Tibial nerve (tissue), 4 donors: ENCODE measurements at regions not wholly inside any gene's neighbourhood (a gene's known extent, or its start where the extent isn't known, plus 50 kb on each side); places are given as distances from the start of the nearest gene placed in this dataset.

Experiments
- DNase-seq, 2 donors: peaks; one replicate each; pipeline ENCODE4 v3.0.0-alpha.2; 2019; ENCODE audit warnings: low spot score in 2 of 2
- H3K27ac ChIP-seq, 4 donors: fragments of 200-600 bp; sonication (generic) in 3 of 4; one replicate each; pipeline ENCODE4 v1.5.1; 2017 to 2019; ENCODE audit warnings: mild to moderate bottlenecking in 1 of 4
- H3K27me3 ChIP-seq, 2 donors: fragments of 200-600 bp; sonication (generic) in 1 of 2; one replicate each; pipeline versions ENCODE4 v1.5.1 to v1.6.0; 2017 to 2019
- H3K36me3 ChIP-seq, 3 donors: fragments of 200-600 bp; sonication (generic); one replicate each; pipeline ENCODE4 v1.5.1; 2018 to 2019
- H3K4me1 ChIP-seq, 4 donors: fragments of 200-600 bp; sonication (generic) in 3 of 4; one replicate each; pipeline ENCODE4 v1.5.1; 2017 to 2019
- H3K4me3 ChIP-seq, 4 donors: fragments of 200-600 bp; sonication (generic) in 3 of 4; one replicate each; pipeline ENCODE4 v1.5.1; 2017 to 2019; ENCODE audit warnings: mild to moderate bottlenecking in 1 of 4, moderate library complexity in 1 of 4
- H3K9me3 ChIP-seq, 4 donors: fragments of 200-600 bp; sonication (generic) in 3 of 4; one replicate each; pipeline ENCODE4 v1.5.1; 2017 to 2019
- EP300 ChIP-seq, 2 donors: sonication (generic); formaldehyde crosslinking; IDR thresholded peaks; one replicate each; pipeline ENCODE4 v1.6.1; 2017; ENCODE audit warnings: antibody characterized with exemption in 2 of 2, mild to moderate bottlenecking in 1 of 2
- POLR2A ChIP-seq, 2 donors: fragments of 450-650 bp; IDR thresholded peaks; one replicate each; pipeline ENCODE4 v1.6.1; 2017; ENCODE audit warnings: antibody characterized with exemption in 2 of 2, mild to moderate bottlenecking in 2 of 2, moderate library complexity in 2 of 2
- WGBS, 2 donors: methylation state at CpG; one replicate each; pipeline ENCODE4 v1.1.5; 2018; 5-methylcytosine and 5-hydroxymethylcytosine counted together
- TF ChIP-seq, protein P1 (sequence below), 5 experiments: fragments of 200-600 bp in 3 of 5; fragments of 450-650 bp in 2 of 5; sonication (generic) in 3 of 5; IDR thresholded peaks; one replicate each; pipeline ENCODE4 v1.5.1; 2016 to 2019; ENCODE audit warnings: antibody characterized with exemption in 5 of 5, mild to moderate bottlenecking in 3 of 5, moderate library complexity in 2 of 5

DNA sequence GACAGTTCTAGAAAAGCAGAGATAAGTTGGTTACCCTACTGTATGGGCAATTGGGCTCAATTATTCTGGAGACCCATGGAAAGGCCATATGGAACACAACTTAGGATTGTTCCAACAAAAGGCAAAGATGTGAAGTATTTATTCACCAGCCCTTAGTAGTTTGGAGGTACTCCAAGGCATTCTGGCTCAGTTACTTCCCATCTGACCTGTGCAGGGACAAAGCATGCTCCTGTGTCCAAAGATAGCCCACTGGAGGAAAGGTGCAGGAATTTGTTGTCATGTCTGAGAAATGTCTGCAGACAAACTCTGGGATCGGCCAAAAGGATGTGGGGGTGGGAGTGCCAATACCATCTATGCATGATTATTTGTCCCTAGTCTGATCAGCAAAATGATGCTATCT is 279.5 kb upstream of the PTGER4 start:
- Histone ChIP-seq H3K27me3 (no peaks in the 10 kb centered on the region), H3K36me3 (no peaks in the 10 kb centered on the region), H3K27ac (no peak overlapping the region), H3K4me1 (peaks cover 0 to 10% (median 4%) of the 10 kb centered on the region in 4 donors), H3K9me3 (no peaks in the 10 kb centered on the region), H3K4me3 (no peak overlapping the region)
- WGBS, 2 donors, result 71 to 80% methylated on average over 1 of the region's 1 CpG
- DNase-seq, result no peak
- TF ChIP-seq POLR2A (IDR thresholded peaks at IDR 0.05) (no peak), EP300 (IDR thresholded peaks at IDR 0.05) (no peak)
- TF ChIP-seq, protein P1, sequence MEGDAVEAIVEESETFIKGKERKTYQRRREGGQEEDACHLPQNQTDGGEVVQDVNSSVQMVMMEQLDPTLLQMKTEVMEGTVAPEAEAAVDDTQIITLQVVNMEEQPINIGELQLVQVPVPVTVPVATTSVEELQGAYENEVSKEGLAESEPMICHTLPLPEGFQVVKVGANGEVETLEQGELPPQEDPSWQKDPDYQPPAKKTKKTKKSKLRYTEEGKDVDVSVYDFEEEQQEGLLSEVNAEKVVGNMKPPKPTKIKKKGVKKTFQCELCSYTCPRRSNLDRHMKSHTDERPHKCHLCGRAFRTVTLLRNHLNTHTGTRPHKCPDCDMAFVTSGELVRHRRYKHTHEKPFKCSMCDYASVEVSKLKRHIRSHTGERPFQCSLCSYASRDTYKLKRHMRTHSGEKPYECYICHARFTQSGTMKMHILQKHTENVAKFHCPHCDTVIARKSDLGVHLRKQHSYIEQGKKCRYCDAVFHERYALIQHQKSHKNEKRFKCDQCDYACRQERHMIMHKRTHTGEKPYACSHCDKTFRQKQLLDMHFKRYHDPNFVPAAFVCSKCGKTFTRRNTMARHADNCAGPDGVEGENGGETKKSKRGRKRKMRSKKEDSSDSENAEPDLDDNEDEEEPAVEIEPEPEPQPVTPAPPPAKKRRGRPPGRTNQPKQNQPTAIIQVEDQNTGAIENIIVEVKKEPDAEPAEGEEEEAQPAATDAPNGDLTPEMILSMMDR (IDR thresholded peaks at IDR 0.05), result no peak

DNA sequence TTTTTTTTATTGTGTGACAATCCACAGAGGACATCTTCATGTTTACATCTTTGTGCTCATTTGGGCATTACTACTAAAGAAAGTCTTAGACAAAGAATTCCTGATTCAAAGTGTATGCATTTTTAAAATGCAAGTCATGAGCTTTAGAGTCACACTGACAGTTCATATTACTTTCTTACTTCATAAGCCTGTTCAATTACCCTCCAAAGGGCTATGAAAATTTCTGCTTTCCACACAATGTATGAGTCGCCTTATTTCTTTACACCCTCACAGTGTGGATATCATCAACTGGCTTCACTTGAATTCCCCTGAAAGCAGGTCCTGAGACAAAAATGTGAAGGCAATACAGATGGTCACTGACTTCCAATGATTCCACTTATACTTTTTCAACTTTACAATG is 280.4 kb upstream of the PTGER4 start:
- Histone ChIP-seq H3K36me3 (no peaks in the 10 kb centered on the region), H3K27me3 (no peaks in the 10 kb centered on the region), H3K4me1 (peaks cover 0 to under 1% (median 0%) of the 10 kb centered on the region in 4 donors), H3K4me3 (no peak overlapping the region), H3K27ac (no peak overlapping the region), H3K9me3 (no peaks in the 10 kb centered on the region)
- WGBS, 2 donors, result 88 to 98% methylated on average over 1 of the region's 1 CpG
- TF ChIP-seq EP300 (IDR thresholded peaks at IDR 0.05) (no peak), POLR2A (IDR thresholded peaks at IDR 0.05) (no peak)
- TF ChIP-seq, protein P1 (IDR thresholded peaks at IDR 0.05), result no peak
- DNase-seq, result no peak

GRCh38 chr5:40397976-40398375 is 281.7 kb upstream of the PTGER4 start:
- DNase-seq, result no peak
- TF ChIP-seq, protein P1 (IDR thresholded peaks at IDR 0.05), result no peak
- TF ChIP-seq POLR2A (IDR thresholded peaks at IDR 0.05) (no peak), EP300 (IDR thresholded peaks at IDR 0.05) (no peak)
- WGBS, 2 donors, result 86 to 96% methylated on average over 1 of the region's 1 CpG

DNA sequence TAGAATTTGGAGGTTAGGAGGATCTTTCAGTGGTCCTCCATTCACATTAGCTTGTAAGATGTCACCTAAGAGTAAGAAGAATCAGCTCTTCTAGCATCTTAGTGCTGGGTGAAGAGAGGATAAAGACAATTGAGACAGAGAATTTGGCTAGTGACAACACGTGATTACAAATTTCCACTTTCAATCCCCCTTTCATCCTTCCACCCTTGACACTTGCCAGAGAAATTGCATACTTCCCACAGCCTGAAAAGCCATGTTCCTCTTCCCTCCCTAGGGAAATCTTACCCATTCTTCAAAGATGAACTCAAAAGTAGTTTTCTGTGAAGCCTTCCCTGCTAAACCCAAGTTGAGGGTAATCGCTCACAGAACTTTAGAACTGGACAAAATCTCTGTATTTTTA is 282.6 kb upstream of the PTGER4 start:
- Histone ChIP-seq H3K27me3 (no peaks in the 10 kb centered on the region), H3K27ac (no peak overlapping the region), H3K9me3 (no peaks in the 10 kb centered on the region), H3K36me3 (no peaks in the 10 kb centered on the region), H3K4me1 (no peaks in the 10 kb centered on the region), H3K4me3 (no peak overlapping the region)
- TF ChIP-seq EP300 (IDR thresholded peaks at IDR 0.05), result peak in 1 of 2 donors; percentile 37
- TF ChIP-seq, protein P1 (IDR thresholded peaks at IDR 0.05), result no peak
- no peak for DNase-seq
- WGBS, 2 donors, result 66 to 88% methylated on average over 2 of the region's 2 CpGs

More at GRCh38 chr5:40397976-40398375, 281.7 kb upstream of the PTGER4 start:
- Histone ChIP-seq H3K27ac (no peak overlapping the region), H3K36me3 (no peaks in the 10 kb centered on the region), H3K9me3 (no peaks in the 10 kb centered on the region), H3K4me3 (no peak overlapping the region), H3K4me1 (no peaks in the 10 kb centered on the region), H3K27me3 (no peaks in the 10 kb centered on the region)

DNA sequence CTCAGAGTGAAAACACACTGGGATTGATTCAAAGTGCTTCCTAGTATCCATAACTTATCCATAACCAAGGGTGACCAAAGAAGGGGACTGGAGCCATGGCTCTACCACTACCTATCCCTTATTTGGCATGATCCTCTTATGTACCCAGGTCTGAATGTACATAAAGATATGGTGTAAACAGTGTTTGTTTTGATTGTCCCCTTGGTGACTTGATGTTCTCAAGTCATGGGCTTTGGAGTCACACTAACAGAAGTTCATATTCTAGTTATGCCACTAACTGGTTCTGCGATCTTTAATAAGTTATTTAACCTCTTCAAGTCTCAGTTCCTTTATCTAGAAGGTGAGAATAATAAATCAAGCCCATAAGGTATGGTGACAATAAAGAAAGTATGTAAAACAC is 283.4 kb upstream of the PTGER4 start:
- Histone ChIP-seq H3K27me3 (no peaks in the 10 kb centered on the region), H3K27ac (no peak overlapping the region), H3K9me3 (no peaks in the 10 kb centered on the region), H3K4me1 (peaks cover 0 to 8% (median 0%) of the 10 kb centered on the region in 4 donors), H3K4me3 (no peak overlapping the region), H3K36me3 (no peaks in the 10 kb centered on the region)
- no peak for DNase-seq
- TF ChIP-seq, protein P1 (IDR thresholded peaks at IDR 0.05), result no peak
- no peak for TF ChIP-seq POLR2A (IDR thresholded peaks at IDR 0.05)
- no peak for TF ChIP-seq EP300 (IDR thresholded peaks at IDR 0.05)
- 92 to 93% methylated on average over 1 of the region's 1 CpG for WGBS, 2 donors
